Loucy (cell line): ENCODE measurements at regions not wholly inside any gene's neighbourhood (a gene's known extent, or its start where the extent isn't known, plus 50 kb on each side); places are given as distances from the start of the nearest gene placed in this dataset.

Experiments used
- CTCF ChIP-seq: fragments of 200-600 bp; sonication (generic); conservative IDR thresholded peaks from 2 replicates; pipeline ENCODE4 v1.5.1; 2014; ENCODE audit warnings: mild to moderate bottlenecking, antibody characterized with exemption, low read length
- EZH2phosphoT487 ChIP-seq: fragments of 200-600 bp; IDR thresholded peaks from 2 replicates; pipeline ENCODE4 v1.6.1; 2018; ENCODE audit warnings: antibody characterized with exemption, mild to moderate bottlenecking, moderate library complexity, borderline replicate concordance

- TF ChIP-seq CTCF (no peak), EZH2phosphoT487 (no peak)
Observed at GRCh38 chrX:150310881-150311280, 52.2 kb upstream of the MAMLD1 start.
